Colonic mucosa (tissue), 4 donors: ENCODE measurements at regions not wholly inside any gene's neighbourhood (a gene's known extent, or its start where the extent isn't known, plus 50 kb on each side); places are given as distances from the start of the nearest gene placed in this dataset.

Experiments
- DNase-seq: peaks from one replicate; pipeline ENCODE4 v3.0.0-alpha.2; 2020
- H3K27ac ChIP-seq: fragments of 200-600 bp; one replicate; pipeline ENCODE4 v1.8.0; 2021
- H3K27me3 ChIP-seq: fragments of 200-600 bp; one replicate; pipeline ENCODE4 v1.8.0; 2021
- H3K36me3 ChIP-seq: fragments of 200-600 bp; one replicate; pipeline ENCODE4 v1.8.0; 2021
- H3K4me1 ChIP-seq: fragments of 200-600 bp; one replicate; pipeline ENCODE4 v1.8.0; 2021; ENCODE audit warnings: mild to moderate bottlenecking
- H3K4me3 ChIP-seq: fragments of 200-600 bp; one replicate; pipeline ENCODE4 v1.8.0; 2021
- H3K9ac ChIP-seq, 2 donors: one replicate each; pipeline ENCODE4 v1.7.0; 2013; ENCODE audit warnings: control low read depth in 2 of 2, low read depth in 2 of 2, low read length in 2 of 2
- H3K9me3 ChIP-seq: fragments of 200-600 bp; one replicate; pipeline ENCODE4 v1.8.0; 2021
- intact Hi-C: fragments of 100-400 bp; cut with DNase I; formaldehyde crosslinking; loops from one replicate; pipeline ENCODE4 v1.14.1; 2022
- TF ChIP-seq, protein P1 (sequence below): fragments of 200-600 bp; IDR thresholded peaks from one replicate; pipeline ENCODE4 v1.8.0; 2022; ENCODE audit warnings: antibody characterized with exemption, mild to moderate bottlenecking
- donor health status: healthy.
- donor health status: DM: no; HTN: no; CAD: no.
- donor health status: DM: no; HTN: no; CAD: no.

DNA sequence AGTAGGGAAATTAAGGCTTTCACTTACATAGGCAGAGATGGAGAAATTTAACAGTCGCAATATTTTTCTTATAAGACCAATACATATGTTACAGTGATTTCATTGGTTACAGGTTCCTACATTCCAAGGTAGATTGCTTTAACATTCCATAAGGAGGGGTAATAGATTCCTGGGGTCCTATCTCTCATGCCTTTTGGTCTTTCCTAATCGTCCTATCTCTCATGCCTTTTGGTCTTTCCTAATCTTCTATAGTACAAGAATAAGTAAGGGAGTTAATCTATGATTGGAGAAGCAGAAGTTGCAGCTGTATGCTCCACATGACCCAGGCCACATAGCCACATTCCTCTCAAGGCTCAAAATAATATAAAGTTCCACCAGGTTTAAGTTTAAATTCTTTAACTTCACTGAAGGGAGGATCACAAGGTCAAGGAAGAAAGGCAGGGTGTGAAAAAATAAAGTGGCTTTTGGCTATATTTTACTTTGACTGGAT is 285.0 kb upstream of the BOD1L1 start:
- intact Hi-C loops = no loop called here
- TF ChIP-seq, protein P1, sequence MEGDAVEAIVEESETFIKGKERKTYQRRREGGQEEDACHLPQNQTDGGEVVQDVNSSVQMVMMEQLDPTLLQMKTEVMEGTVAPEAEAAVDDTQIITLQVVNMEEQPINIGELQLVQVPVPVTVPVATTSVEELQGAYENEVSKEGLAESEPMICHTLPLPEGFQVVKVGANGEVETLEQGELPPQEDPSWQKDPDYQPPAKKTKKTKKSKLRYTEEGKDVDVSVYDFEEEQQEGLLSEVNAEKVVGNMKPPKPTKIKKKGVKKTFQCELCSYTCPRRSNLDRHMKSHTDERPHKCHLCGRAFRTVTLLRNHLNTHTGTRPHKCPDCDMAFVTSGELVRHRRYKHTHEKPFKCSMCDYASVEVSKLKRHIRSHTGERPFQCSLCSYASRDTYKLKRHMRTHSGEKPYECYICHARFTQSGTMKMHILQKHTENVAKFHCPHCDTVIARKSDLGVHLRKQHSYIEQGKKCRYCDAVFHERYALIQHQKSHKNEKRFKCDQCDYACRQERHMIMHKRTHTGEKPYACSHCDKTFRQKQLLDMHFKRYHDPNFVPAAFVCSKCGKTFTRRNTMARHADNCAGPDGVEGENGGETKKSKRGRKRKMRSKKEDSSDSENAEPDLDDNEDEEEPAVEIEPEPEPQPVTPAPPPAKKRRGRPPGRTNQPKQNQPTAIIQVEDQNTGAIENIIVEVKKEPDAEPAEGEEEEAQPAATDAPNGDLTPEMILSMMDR = no peak
- Histone ChIP-seq H3K27ac (no peak overlapping the region), H3K36me3 (no peaks in the 10 kb centered on the region), H3K4me3 (no peak overlapping the region), H3K9me3 (no peaks in the 10 kb centered on the region), H3K9ac (no peak overlapping the region), H3K4me1 (no peaks in the 10 kb centered on the region), H3K27me3 (no peaks in the 10 kb centered on the region)
- no peak for DNase-seq

DNA sequence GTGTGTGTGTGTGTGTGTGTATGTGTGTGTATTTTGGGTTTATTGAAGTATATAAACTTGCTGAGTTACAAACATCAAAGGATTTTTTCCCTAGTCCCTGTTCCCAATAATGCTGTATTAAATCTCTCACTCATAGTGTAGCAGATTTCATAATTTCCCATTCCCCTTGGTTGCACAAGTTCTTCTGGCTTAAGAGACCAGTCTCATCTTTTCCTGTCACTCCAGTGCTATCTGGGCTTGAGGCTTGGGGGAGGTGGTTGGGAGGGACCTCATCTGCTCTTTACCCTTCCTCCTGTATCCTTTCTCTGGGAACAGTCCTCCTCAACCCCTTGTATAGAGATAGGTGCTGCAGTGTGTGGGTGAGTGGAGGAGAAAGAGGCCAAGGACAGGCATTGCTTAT is 285.4 kb upstream of the BOD1L1 start:
- no peak for DNase-seq
- Histone ChIP-seq H3K27ac (no peak overlapping the region), H3K4me3 (no peak overlapping the region), H3K36me3 (no peaks in the 10 kb centered on the region), H3K27me3 (no peaks in the 10 kb centered on the region), H3K4me1 (no peaks in the 10 kb centered on the region), H3K9me3 (no peaks in the 10 kb centered on the region), H3K9ac (no peak overlapping the region)
- intact Hi-C loops = no loop called here
- TF ChIP-seq, protein P1 = no peak

DNA sequence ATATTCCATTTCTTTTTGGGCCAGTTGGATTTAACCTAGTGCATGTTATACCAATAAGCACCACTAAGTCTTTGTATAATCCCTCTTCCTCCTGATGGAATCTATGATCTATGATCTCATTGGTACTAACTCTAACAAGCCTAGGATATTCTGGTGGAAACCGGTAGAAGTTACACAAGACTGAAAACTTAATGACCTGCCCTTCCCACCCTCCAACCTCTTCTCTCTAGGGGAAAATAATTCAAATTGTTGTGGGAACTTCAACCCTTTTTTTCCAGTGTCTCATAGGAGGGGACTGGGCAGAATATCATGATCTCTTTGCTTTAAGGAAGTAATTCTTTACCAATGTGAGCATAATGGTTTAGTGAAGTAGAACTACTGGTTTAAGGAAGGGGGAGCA is 289.5 kb upstream of the BOD1L1 start:
- no peak overlapping the region for H3K9ac ChIP-seq
- DNase-seq = no peak
- no peak overlapping the region for H3K27ac ChIP-seq
- no peaks in the 10 kb centered on the region for H3K4me1 ChIP-seq
- TF ChIP-seq, protein P1 = no peak
- intact Hi-C loops = no loop called here
- no peak overlapping the region for H3K4me3 ChIP-seq
- no peaks in the 10 kb centered on the region for H3K9me3 ChIP-seq
- no peaks in the 10 kb centered on the region for H3K27me3 ChIP-seq
- no peaks in the 10 kb centered on the region for H3K36me3 ChIP-seq

DNA sequence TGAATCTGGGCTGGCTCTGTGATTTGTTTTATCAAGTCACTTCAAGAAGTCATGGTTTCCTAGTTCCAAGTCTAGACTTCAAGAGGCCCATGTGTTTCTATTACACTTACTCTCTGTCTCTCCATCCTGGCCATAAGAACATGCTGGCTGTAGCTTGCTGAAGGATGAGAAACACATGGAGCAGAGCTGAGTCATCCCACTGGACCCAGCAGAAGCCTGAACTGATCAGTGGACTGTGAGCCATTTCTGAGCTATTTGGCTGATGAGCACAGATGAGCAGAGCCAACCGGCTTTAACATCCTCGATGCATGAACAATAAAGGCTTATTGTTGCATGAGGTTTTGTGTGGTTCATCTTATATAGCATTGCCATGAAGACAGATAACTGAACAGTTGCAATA is 290.6 kb upstream of the BOD1L1 start:
- H3K9ac ChIP-seq = no peak overlapping the region
- H3K4me3 ChIP-seq = no peak overlapping the region
- no peaks in the 10 kb centered on the region for H3K27me3 ChIP-seq
- H3K4me1 ChIP-seq = no peaks in the 10 kb centered on the region
- H3K27ac ChIP-seq = no peak overlapping the region
- H3K36me3 ChIP-seq = no peaks in the 10 kb centered on the region
- TF ChIP-seq, protein P1 = no peak
- intact Hi-C loops = no loop called here
- no peaks in the 10 kb centered on the region for H3K9me3 ChIP-seq
- DNase-seq = peak; percentile 27

DNA sequence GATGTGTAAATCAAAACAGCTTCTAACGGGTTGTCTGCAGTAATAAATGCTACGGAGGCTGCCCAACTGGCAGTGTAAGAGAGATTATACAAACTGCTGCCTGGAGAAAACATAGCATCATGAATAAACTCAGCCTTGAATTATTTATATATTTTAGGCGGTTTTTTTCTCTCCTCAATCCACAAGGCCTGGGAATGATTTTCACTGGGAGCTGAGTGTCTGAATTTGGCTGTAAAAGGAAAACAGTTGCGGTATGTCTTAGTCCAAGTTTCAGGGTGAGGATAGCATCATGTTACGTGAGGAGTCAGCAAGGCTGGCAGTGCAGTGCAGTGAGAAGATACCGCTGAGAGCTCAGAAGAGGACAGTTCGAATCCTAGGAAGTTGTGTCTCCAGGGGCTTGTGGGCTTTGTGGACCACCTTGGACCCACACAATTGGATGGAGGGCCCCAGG is 291.5 kb upstream of the BOD1L1 start:
- Histone ChIP-seq H3K36me3 (no peaks in the 10 kb centered on the region), H3K27ac (peak overlapping the region; percentile 17), H3K9ac (no peak overlapping the region), H3K9me3 (no peaks in the 10 kb centered on the region), H3K4me3 (no peak overlapping the region), H3K4me1 (no peaks in the 10 kb centered on the region), H3K27me3 (no peaks in the 10 kb centered on the region)
- DNase-seq = no peak
- intact Hi-C loops = no loop called here
- TF ChIP-seq, protein P1 = no peak
